ENCODE measurements at regions not wholly inside any gene's neighbourhood (a gene's known extent, or its start where the extent isn't known, plus 50 kb on each side); places are given as distances from the start of the nearest gene placed in this dataset.

DNA sequence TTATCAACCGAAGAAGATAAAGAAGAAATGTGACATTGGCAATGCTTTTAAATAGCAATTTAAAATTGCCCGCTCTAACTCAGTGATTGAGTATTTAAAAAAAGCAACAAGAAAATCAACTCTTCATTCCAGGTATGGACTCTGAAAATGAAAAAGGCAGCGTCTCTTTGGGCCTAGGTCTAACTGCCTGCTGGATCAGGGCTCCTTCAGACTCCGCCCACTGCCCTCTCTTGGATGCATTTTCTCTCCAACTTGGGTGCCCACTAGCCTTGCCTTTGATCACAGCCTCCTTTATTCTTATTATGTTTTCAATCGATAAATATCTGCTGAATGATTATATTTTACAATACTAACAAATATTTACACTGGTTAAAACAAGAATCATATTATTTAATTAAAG lies 268.9 kb downstream of the MRPL39 start:
- no peak for TF ChIP-seq CTCF (IDR thresholded peaks at IDR 0.05; ENCODE audit: borderline replicate concordance, insufficient read depth, low read depth, low read length)
- H3K4me3 ChIP-seq (ENCODE audit: low read depth, low read length) = no peak overlapping the region

DNA sequence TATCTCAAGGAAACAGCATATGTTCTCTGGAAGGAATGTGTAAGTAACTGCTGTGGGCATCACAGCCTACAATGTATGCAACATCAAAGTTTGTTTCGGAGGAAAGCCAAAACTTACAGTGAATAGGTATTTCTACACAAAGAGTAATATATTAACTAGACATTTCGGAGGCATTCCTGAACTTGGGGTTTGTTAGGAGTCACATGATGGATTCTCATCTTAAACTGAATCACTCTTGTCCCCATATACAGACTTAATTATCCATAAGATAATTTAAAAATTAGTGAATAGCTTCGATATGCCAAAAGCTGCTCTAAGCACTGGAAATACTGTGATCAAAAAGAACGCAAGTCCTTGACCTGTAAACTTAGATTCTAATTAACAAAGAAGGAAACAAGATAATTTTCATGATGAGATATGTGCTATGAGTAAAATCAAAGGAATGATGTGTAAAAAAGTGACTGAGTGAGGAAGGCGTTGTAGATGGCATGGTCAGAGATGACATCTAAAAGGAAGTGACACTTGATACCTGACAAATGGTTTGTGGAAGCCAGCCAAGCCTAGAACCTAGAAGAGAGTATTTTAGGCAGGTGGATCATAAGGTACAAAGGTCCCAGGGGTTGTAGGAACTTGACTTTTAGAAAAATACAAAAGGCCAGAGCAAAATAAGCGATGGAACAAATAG lies 273.1 kb downstream of the MRPL39 start:
- TF ChIP-seq CTCF (IDR thresholded peaks at IDR 0.05; ENCODE audit: borderline replicate concordance, insufficient read depth, low read depth, low read length) = no peak
- H3K4me3 ChIP-seq (ENCODE audit: low read depth, low read length) = no peak overlapping the region

DNA sequence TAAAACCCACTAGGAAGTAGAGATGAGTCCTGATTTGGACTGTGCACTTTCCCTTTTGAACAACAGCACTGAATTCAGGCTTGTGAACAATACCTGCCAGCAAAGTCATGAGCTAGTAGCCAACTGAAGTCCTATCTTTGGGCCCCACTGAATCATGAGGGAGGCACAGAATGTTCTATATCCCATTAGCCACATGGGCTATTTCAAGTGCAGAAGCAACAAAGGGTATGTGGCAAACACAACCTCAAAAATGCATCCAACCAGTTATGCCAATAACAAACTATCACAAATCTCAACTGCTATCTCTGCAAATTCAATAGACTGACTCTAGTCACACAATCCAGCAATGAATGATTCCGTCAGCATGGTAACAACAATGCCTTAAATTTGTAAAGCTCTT lies 276.0 kb downstream of the MRPL39 start:
- TF ChIP-seq CTCF (IDR thresholded peaks at IDR 0.05; ENCODE audit: borderline replicate concordance, insufficient read depth, low read depth, low read length) = no peak
- H3K4me3 ChIP-seq (ENCODE audit: low read depth, low read length) = no peak overlapping the region

GRCh38 chr21:25330266-25330665 lies 277.0 kb downstream of the MRPL39 start:
- no peak overlapping the region for H3K4me3 ChIP-seq (ENCODE audit: low read depth, low read length)

DNA sequence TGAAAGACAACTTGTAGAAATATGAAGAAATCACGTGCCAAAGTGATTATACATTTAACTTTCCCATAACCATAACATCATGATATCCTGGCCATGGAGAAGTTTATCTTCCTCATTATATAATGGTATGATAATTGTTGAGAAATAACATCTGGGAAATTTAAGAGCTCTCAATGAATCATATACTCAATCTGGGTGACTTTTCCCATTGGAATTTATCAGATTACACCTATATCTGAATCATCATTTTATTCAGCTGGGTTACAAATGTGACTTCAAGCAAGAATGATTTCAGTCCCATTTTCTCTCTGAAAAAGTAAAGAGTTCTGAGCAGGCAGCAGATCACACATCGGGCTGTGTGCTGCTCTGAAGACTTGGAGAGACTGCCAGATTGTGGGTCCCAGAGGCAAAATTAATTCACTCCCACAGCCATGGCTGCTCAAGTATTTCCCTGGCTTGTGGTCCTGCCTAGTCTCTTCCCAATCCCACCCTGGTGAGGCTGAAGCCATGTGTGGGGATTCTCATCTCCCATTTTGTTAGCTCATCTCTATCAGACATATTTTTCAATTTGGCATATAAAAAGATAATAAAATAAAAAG lies 278.0 kb downstream of the MRPL39 start:
- no peak for TF ChIP-seq CTCF (IDR thresholded peaks at IDR 0.05; ENCODE audit: borderline replicate concordance, insufficient read depth, low read depth, low read length)
- no peak overlapping the region for H3K4me3 ChIP-seq (ENCODE audit: low read depth, low read length)

More at GRCh38 chr21:25330266-25330665, 277.0 kb downstream of the MRPL39 start:
- TF ChIP-seq CTCF (IDR thresholded peaks at IDR 0.05; ENCODE audit: borderline replicate concordance, insufficient read depth, low read depth, low read length) = no peak

DNA sequence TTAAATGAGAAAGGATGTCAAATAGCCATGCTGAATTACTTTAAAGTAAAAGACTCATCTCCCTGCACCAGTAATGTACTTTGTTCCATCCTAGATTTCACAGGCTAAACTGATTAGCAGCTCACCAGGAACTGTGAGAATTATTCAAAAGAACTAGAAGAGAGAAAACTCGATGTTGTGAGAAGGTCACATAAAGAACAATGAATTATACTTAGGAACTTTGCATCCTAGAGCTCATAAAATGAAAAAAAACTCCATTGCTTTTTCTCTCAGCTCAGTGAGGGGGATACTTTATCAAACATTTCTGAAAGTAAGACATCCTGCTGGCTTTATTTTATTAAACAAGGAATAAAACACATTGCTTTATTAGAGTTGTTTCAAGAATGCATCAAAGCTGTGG lies 278.5 kb downstream of the MRPL39 start:
- H3K4me3 ChIP-seq (ENCODE audit: low read depth, low read length) = no peak overlapping the region
- TF ChIP-seq CTCF (IDR thresholded peaks at IDR 0.05; ENCODE audit: borderline replicate concordance, insufficient read depth, low read depth, low read length) = no peak

GRCh38 chr21:25326181-25326580 lies 281.1 kb downstream of the MRPL39 start:
- TF ChIP-seq CTCF (IDR thresholded peaks at IDR 0.05; ENCODE audit: borderline replicate concordance, insufficient read depth, low read depth, low read length) = no peak

More at GRCh38 chr21:25326181-25326580, 281.1 kb downstream of the MRPL39 start:
- H3K4me3 ChIP-seq (ENCODE audit: low read depth, low read length) = no peak overlapping the region
